ENCODE measurements at regions not wholly inside any gene's neighbourhood (a gene's known extent, or its start where the extent isn't known, plus 50 kb on each side); places are given as distances from the start of the nearest gene placed in this dataset.

DNA sequence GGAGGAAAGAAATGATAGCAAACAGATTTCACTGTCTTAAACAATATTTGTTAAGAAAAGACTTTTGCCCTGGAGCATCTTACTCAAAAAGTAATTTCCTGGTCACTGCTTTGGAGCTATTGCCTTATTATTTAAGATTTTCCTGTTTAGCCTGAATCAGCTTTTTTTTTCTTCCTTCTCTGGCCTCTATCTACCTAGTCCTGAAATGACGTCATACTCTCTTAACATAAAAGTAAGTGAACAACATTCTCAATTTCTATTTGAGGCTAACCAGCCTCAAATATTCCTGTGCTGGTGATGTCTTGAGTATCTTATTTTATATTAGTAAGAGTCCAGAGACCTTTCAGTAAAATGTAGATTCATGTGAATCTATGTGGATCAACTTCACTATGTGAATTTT is 221.9 kb upstream of the ALCAM start:
- Histone ChIP-seq H3K4me2 (ENCODE audit: insufficient read depth in 1 of 2, low read depth in 2 of 2, low read length in 2 of 2) (no peak overlapping the region), H2BK12ac (ENCODE audit: low read depth, low read length) (no peak overlapping the region), H3K4me1 (replicated peaks in 1 of 4; ENCODE audit: control insufficient read depth in 3 of 4, insufficient read depth in 4 of 4, low read length in 3 of 4) (no peaks in the 10 kb centered on the region), H3K27me3 (replicated peaks in 1 of 4; ENCODE audit: control insufficient read depth in 3 of 4, extremely low read depth in 1 of 4, insufficient read depth in 3 of 4, low read length in 3 of 4) (no peaks in the 10 kb centered on the region), H3K79me2 (ENCODE audit: control insufficient read depth in 1 of 2, insufficient read depth in 2 of 2, low read length in 2 of 2) (no peaks in the 10 kb centered on the region), H2BK120ac (replicated peaks; ENCODE audit: low read depth, low read length) (no peak overlapping the region), H4K20me1 (replicated peaks in 1 of 2; ENCODE audit: control insufficient read depth in 1 of 2, insufficient read depth in 2 of 2, low read length in 2 of 2) (no peaks in the 10 kb centered on the region), H4K8ac (ENCODE audit: extremely low read depth, insufficient read depth, low read length) (no peak overlapping the region), H2AK5ac (ENCODE audit: low read depth, low read length) (no peak overlapping the region), H2BK5ac (ENCODE audit: low read depth, low read length) (no peak overlapping the region), H3K23ac (ENCODE audit: insufficient read length) (no peak overlapping the region), H3K36me3 (ENCODE audit: control insufficient read depth in 2 of 4, insufficient read depth in 4 of 4, low read length in 3 of 4) (no peaks in the 10 kb centered on the region; a peak in 1 of 8 replicates), H3K23me2 (ENCODE audit: low read depth, low read length) (no peaks in the 10 kb centered on the region), H3K18ac (ENCODE audit: extremely low read depth, low read length) (no peak overlapping the region), H2BK15ac (ENCODE audit: low read length) (no peak overlapping the region), H3K9ac (replicated peaks in 1 of 4; ENCODE audit: extremely low read depth in 1 of 4, low read depth in 3 of 4, low read length in 3 of 4) (no peak overlapping the region), H3K56ac (replicated peaks; ENCODE audit: insufficient read length, low read depth, low read length) (no peak overlapping the region), H3K4ac (replicated peaks; ENCODE audit: insufficient read length, low read depth, low read length) (no peak overlapping the region), H3K14ac (ENCODE audit: insufficient read length) (no peak overlapping the region), H3K79me1 (ENCODE audit: low read depth, low read length) (no peaks in the 10 kb centered on the region), H4K5ac (ENCODE audit: insufficient read length, low read depth, low read length) (no peak overlapping the region), H3K27ac (ENCODE audit: low read depth, low read length) (no peak overlapping the region), H3K9me3 (ENCODE audit: insufficient read depth in 2 of 2, low read depth in 1 of 2, low read length in 1 of 2) (peaks cover 4 to 8% of the 10 kb centered on the region in 2 experiments; a peak in 2 of 4 replicates), H4K91ac (replicated peaks; ENCODE audit: insufficient read length, low read length) (no peak overlapping the region), H2BK20ac (ENCODE audit: low read length) (no peak overlapping the region), H3K4me3 (ENCODE audit: extremely low read depth in 1 of 4, insufficient read depth in 2 of 4, low read depth in 3 of 4, low read length in 4 of 4) (no peak overlapping the region), H2AFZ (ENCODE audit: low read length) (no peak overlapping the region)
- POLR2A ChIA-PET (ENCODE audit: partially characterized antibody): no interaction called here
- no peak for FAIRE-seq
- DNase-seq (ENCODE audit: low read depth in 1 of 2, low spot score in 2 of 2): no peak
- 82% methylated on average over 1 of the region's 1 CpG; no CpG with 5 or more reads in 1 of the 2 experiments for WGBS, 2 experiments (ENCODE audit: extremely low coverage in 1 of 2, insufficient coverage in 1 of 2, insufficient read length in 1 of 2, insufficient replicate concordance in 2 of 2, low coverage in 1 of 2, low lambda C conversion rate in 2 of 2, missing lambda C conversion rate in 1 of 2)
- CTCF ChIA-PET (ENCODE audit: partially characterized antibody): no interaction called here
- TF ChIP-seq TBP (IDR thresholded peaks at IDR 0.05; ENCODE audit: low read depth, low read length): no peak
- TF ChIP-seq, protein P1, sequence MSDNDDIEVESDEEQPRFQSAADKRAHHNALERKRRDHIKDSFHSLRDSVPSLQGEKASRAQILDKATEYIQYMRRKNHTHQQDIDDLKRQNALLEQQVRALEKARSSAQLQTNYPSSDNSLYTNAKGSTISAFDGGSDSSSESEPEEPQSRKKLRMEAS (IDR thresholded peaks at IDR 0.05): no peak
- TF ChIP-seq CHD1 (IDR thresholded peaks at IDR 0.05; ENCODE audit: low read depth, low read length): no peak
- no peak for TF ChIP-seq PHF8 (conservative IDR thresholded peaks at IDR 0.05; ENCODE audit: low read depth, low read length)
- no peak for TF ChIP-seq RNF2 (IDR thresholded peaks at IDR 0.05; ENCODE audit: borderline replicate concordance, low read depth, low read length, missing control alignments, poor library complexity, severe bottlenecking)
- TF ChIP-seq SIX5 (IDR thresholded peaks at IDR 0.05; ENCODE audit: low read depth, low read length): no peak
- no peak for TF ChIP-seq ATF3 (IDR thresholded peaks at IDR 0.05; ENCODE audit: insufficient read depth, low read depth, low read length)
- no peak for TF ChIP-seq FOSL1 (IDR thresholded peaks at IDR 0.05; ENCODE audit: insufficient read depth, low read depth, low read length)
- TF ChIP-seq, protein P2, sequence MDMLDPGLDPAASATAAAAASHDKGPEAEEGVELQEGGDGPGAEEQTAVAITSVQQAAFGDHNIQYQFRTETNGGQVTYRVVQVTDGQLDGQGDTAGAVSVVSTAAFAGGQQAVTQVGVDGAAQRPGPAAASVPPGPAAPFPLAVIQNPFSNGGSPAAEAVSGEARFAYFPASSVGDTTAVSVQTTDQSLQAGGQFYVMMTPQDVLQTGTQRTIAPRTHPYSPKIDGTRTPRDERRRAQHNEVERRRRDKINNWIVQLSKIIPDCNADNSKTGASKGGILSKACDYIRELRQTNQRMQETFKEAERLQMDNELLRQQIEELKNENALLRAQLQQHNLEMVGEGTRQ (IDR thresholded peaks at IDR 0.05; ENCODE audit: low read length): no peak
- no peak for TF ChIP-seq KDM1A (IDR thresholded peaks at IDR 0.05; ENCODE audit: borderline replicate concordance, low read length)
- TF ChIP-seq NRF1 (IDR thresholded peaks at IDR 0.05; ENCODE audit: low read depth, low read length): no peak
- no peak for TF ChIP-seq SIRT6 (IDR thresholded peaks at IDR 0.05; ENCODE audit: low read length)
- TF ChIP-seq NANOG (IDR thresholded peaks at IDR 0.05; ENCODE audit: insufficient read depth, low read depth, low read length, poor library complexity, severe bottlenecking): no peak
